ENCODE measurements at regions not wholly inside any gene's neighbourhood (a gene's known extent, or its start where the extent isn't known, plus 50 kb on each side); places are given as distances from the start of the nearest gene placed in this dataset.
A peak's percentile ranks its signal among the peaks of the same experiment; 100 is the strongest.

GRCh38 chr21:36539434-36540150 lies 59.7 kb upstream of the CLDN14 start:
- Mint-ChIP-seq H3K9me3 (ENCODE audit: low read depth) (no peaks in the 10 kb centered on the region), H3K36me3 (ENCODE audit: insufficient read depth) (no peaks in the 10 kb centered on the region), H3K27ac (no peak overlapping the region), H3K27me3 (peaks cover 28% of the 10 kb centered on the region), H3K4me1 (ENCODE audit: low read depth) (peaks cover 2% of the 10 kb centered on the region), H3K4me3 (ENCODE audit: low read depth) (no peak overlapping the region)
- no peak for DNase-seq (ENCODE audit: low spot score, unreplicated experiment)
- TF ChIP-seq CTCF (IDR thresholded peaks at IDR 0.05; ENCODE audit: unreplicated experiment), result no peak

- H3K27me3 Mint-ChIP-seq, result peaks cover 33% of the 10 kb centered on the region
- no peak for TF ChIP-seq CTCF (IDR thresholded peaks at IDR 0.05; ENCODE audit: unreplicated experiment)
- H3K4me1 Mint-ChIP-seq (ENCODE audit: low read depth), result peaks cover 4% of the 10 kb centered on the region
- H3K36me3 Mint-ChIP-seq (ENCODE audit: insufficient read depth), result no peaks in the 10 kb centered on the region
- H3K27ac Mint-ChIP-seq, result no peak overlapping the region
- no peak for DNase-seq (ENCODE audit: low spot score, unreplicated experiment)
- no peak overlapping the region for H3K4me3 Mint-ChIP-seq (ENCODE audit: low read depth)
- H3K9me3 Mint-ChIP-seq (ENCODE audit: low read depth), result no peaks in the 10 kb centered on the region
Measured at GRCh38 chr21:36540700-36541099, 60.8 kb upstream of the CLDN14 start.

GRCh38 chr21:36541721-36542139 lies 61.8 kb upstream of the CLDN14 start:
- Mint-ChIP-seq H3K27me3 (peaks cover 40% of the 10 kb centered on the region), H3K36me3 (ENCODE audit: insufficient read depth) (no peaks in the 10 kb centered on the region), H3K27ac (no peak overlapping the region), H3K9me3 (ENCODE audit: low read depth) (no peaks in the 10 kb centered on the region), H3K4me1 (ENCODE audit: low read depth) (peaks cover 7% of the 10 kb centered on the region), H3K4me3 (ENCODE audit: low read depth) (no peak overlapping the region)
- TF ChIP-seq CTCF (IDR thresholded peaks at IDR 0.05; ENCODE audit: unreplicated experiment), result no peak
- no peak for DNase-seq (ENCODE audit: low spot score, unreplicated experiment)

- Mint-ChIP-seq H3K4me3 (ENCODE audit: low read depth) (no peak overlapping the region), H3K9me3 (ENCODE audit: low read depth) (no peaks in the 10 kb centered on the region), H3K36me3 (ENCODE audit: insufficient read depth) (no peaks in the 10 kb centered on the region), H3K27me3 (peaks cover 48% of the 10 kb centered on the region), H3K27ac (no peak overlapping the region), H3K4me1 (ENCODE audit: low read depth) (peaks cover 7% of the 10 kb centered on the region)
- DNase-seq (ENCODE audit: low spot score, unreplicated experiment), result no peak
- peak; percentile 20 for TF ChIP-seq CTCF (IDR thresholded peaks at IDR 0.05; ENCODE audit: unreplicated experiment)
Measured at GRCh38 chr21:36542312-36543101, 62.6 kb upstream of the CLDN14 start.

GRCh38 chr21:36543924-36544323 lies 64.0 kb upstream of the CLDN14 start:
- peaks cover 55% of the 10 kb centered on the region for H3K27me3 Mint-ChIP-seq
- H3K9me3 Mint-ChIP-seq (ENCODE audit: low read depth), result no peaks in the 10 kb centered on the region
- no peaks in the 10 kb centered on the region for H3K36me3 Mint-ChIP-seq (ENCODE audit: insufficient read depth)
- no peak for TF ChIP-seq CTCF (IDR thresholded peaks at IDR 0.05; ENCODE audit: unreplicated experiment)
- H3K4me1 Mint-ChIP-seq (ENCODE audit: low read depth), result peaks cover 7% of the 10 kb centered on the region
- no peak overlapping the region for H3K4me3 Mint-ChIP-seq (ENCODE audit: low read depth)
- no peak for DNase-seq (ENCODE audit: low spot score, unreplicated experiment)
- no peak overlapping the region for H3K27ac Mint-ChIP-seq

Data from progenitor cell of endocrine pancreas (in vitro differentiated cells).